ENCODE measurements at regions not wholly inside any gene's neighbourhood (a gene's known extent, or its start where the extent isn't known, plus 50 kb on each side); places are given as distances from the start of the nearest gene placed in this dataset.

DNA sequence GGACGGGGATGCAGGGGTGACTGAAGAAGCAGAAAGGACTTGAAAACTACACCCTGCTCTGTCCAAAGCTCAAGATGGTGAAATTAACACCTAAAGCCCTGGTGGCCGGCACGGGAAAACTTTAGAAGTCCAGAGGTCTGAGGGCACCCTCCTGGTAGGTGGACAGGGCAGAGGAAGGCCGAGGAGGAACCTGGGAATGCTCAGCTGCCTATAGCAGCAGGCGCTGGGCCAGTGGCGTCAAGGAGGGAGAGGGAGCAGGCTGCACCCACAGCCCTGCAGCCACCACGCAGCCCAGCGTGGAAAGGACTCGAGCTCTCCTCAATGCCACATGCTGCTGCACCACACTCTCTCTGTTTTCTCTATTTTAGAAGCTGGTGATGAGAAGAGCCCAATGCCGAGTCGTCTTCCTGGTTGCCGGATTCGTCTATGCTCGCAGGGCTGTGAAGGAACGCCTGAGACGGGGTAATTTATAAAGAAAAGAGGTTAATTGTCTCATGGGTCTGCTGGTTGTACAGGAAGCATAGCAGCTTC is 248.3 kb upstream of the AFDN start:
- DNase-seq (ENCODE audit: low read depth, low spot score), result no peak

DNA sequence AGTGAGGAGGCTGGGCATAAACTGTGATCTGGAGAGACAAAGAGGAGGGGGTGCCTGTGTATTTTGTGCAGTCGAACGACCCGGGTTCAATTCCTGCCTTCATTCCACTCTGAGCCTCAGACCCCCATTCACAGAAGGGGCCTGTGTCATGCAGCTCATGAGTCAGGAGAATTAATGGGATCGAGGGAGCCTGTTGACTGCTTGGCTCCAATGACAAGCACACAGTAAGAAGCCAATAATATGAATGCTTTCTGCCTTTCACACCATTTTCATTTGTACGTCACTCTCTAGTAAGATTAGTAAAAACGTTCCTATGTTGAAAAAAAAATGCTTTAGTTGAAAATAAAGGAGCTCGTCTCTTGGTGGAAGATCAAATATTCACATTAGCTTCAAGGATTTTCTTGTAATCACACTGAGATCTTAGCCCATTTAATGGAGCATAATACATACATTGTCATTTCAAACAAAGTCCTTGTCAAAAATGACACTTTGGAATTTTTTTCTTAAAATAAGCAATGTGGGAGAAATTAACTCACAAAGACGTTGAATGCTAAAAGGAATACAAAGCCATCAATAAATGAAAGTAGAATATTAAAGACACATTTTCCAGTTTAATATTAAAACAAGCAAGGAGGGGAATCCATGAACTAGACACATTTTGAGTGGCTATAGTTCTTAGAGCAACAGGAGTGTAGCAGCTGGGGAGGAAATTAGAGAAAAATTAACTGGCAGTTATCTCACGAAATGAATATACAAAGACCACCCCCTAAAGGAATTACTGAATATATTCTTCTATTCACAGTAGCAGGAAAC is 246.7 kb upstream of the AFDN start:
- DNase-seq (ENCODE audit: low read depth, low spot score), result no peak

DNA sequence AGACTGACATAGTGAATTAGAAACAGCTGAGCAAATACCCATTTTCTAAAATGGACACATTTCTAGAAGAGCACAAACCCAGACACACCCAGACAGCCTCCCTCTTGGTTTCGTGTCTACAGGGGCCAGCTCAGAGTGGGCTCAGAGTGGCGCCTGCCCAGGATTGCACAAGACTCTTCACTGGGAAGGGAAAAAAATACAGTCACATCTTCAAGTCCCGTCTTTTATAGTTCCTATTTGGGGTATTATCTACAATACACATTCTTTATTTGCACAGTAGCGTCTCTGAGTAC is 246.1 kb upstream of the AFDN start:
- no peak for DNase-seq (ENCODE audit: low read depth, low spot score)

DNA sequence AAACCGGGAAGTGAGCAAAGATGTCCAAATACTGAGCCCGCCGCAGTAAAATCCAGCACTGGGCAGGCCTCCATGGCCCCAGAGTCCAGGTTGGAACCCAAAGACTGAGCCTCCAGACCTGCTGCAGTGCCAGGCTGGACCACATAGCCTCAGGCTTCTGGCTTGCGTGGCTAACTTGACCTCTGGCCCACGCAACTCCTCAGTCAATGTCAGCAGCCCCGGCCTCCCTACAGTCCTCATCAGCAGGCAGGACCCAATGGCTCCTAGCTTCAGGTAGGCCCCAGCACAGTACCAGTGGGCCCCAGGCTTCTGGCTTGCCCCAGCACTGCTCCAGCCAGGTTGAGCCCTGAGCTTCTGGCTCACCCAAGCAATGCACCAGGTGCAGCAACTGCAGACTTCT is 245.1 kb upstream of the AFDN start:
- DNase-seq (ENCODE audit: low read depth, low spot score), result no peak

DNA sequence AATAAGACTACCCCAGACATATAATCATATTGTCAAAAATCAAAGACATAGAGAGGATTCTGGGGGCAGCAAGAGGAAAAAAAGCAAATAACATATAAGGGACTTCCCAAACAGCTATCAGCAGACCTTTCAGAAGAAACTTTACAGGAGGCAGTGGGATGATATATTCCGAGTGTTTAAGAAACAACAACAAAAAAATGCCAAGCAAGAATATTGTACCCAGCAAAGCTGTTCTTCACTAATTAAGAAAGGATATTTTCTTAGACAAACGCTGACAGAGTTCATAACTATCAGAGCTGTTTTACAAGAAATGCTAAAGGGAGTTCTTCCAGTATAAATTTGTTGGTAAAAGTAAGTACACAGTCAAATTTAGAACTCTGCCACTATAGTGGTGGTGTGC is 243.3 kb upstream of the AFDN start:
- no peak for DNase-seq (ENCODE audit: low read depth, low spot score)

DNA sequence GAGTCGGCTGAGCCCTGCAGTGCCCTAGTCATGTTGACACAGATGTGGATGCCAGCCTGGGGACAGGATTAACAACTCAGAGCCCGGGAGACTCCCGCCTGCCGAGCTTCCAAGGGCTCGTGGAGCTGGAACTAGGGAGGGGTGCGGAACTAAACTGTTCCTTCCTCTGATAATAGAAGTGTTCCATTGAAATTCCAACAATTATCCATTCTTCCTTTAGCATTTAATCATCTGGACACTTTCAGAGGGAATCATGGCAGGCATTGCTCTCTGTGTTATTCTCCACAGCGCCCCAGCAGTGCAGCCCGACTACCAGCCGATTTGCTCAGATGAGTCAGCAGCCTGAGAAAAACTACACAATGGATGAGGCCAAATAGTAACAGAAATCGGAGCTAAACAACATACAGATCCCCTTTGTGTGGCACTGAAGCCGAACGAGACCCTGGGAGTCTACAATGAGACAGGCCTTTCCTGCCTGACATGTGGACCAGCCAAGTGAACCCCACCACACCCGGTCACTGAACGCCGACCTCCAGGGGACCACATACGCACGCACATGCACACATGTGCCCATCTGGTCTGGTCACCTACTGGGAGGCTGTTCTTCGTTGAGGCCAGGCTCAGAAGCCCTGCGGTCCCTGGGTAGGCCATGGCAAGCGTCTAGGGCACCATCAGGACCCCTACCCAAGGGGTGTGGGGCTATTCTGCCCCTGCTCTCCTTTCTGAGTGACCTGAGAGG is 238.4 kb upstream of the AFDN start:
- no peak for DNase-seq (ENCODE audit: low read depth, low spot score)

DNA sequence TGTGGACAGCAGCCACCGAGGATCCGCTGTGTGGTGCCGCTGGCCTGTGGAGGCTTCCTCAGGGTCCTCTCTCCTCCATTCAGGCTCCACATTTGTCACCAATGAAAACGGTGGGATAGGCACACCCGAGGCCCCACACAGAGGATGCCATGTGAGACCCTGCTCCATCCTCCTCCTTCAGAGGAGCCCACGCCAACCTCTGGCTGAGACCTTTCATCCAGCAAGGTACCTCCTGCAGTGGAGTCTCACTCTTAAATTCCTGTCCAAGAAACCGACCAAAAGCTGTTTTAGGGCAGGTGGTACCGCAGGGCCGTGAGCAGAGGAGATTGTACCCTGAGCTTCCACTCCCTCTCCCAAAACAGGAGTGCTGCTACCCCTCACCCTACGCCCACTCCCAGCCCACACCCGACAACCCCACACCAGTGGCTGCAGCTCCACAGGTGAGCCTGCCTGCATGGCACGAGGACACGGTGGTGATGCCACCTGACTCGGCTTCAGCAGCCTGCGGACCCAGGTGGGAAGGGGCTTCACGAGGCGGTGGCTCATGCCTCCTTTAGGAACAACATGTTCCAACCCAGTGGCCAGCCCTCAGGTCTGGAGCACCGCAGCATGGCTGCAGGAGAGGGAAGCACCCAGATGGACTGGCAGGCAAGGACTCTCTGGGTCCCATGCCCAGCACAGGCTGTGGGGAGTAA is 237.6 kb upstream of the AFDN start:
- DNase-seq (ENCODE audit: low read depth, low spot score), result no peak

DNA sequence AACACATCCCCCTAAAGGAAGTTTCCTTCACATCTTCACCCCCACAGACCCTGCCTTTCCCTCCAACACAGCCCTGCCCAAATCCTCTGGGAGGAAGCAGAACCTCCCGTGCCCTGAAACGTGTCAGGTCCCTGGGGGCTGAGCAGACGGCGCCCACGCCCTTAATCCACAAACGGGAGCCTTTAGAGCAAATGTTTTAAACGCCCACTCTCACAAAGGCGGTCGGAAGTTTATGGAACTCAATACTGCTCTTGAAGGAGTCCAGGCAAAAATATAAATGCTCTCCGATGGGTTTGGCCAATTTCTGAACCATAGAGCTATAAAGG is 237.1 kb upstream of the AFDN start:
- DNase-seq (ENCODE audit: low read depth, low spot score), result no peak

DNA sequence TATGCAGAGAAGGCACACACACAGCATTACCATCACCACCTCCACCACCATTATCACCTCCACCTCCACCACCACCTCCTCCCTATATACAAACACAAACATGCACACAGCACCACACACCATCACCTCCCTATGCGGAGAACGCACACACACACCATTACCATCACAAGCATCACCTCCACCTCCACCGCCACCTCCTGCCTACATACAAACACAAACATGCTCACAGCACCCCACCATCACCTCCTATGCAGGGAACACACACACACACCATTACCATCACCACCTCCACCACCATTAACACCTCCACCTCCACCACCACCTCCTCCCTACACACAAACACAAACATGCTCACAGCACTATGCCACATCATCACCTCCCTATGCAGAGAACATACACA is 236.5 kb upstream of the AFDN start:
- DNase-seq (ENCODE audit: low read depth, low spot score), result no peak
